Cardiac muscle cell (in vitro differentiated cells and primary cell): ENCODE measurements at regions not wholly inside any gene's neighbourhood (a gene's known extent, or its start where the extent isn't known, plus 50 kb on each side); places are given as distances from the start of the nearest gene placed in this dataset.

Source experiments
- DNase-seq, 2 donors: peaks; one replicate each; pipeline versions ENCODE4 v3.0.0 to v3.0.0-alpha.2; 2010 to 2017; ENCODE audit warnings: low read depth in 1 of 2, low spot score in 1 of 2
- H3K27ac ChIP-seq: fragments of 200-600 bp; sonication (generic); 2 replicates; pipeline ENCODE4 v1.5.1; 2016
- H3K27me3 ChIP-seq: fragments of 200-600 bp; sonication (generic); 2 replicates; pipeline ENCODE4 v1.6.0; 2016; ENCODE audit warnings: control low read depth
- H3K36me3 ChIP-seq: fragments of 200-600 bp; sonication (generic); 2 replicates; pipeline ENCODE4 v1.5.1; 2016; ENCODE audit warnings: control low read depth
- H3K4me1 ChIP-seq: fragments of 200-600 bp; sonication (generic); 2 replicates; pipeline ENCODE4 v1.8.1; 2017; ENCODE audit warnings: low read depth, mild to moderate bottlenecking, mixed run types
- H3K4me3 ChIP-seq: fragments of 200-600 bp; sonication (generic); 2 replicates; pipeline ENCODE4 v1.5.1; 2016; ENCODE audit warnings: mild to moderate bottlenecking
- H3K9me3 ChIP-seq: fragments of 200-600 bp; sonication (generic); 2 replicates; pipeline ENCODE4 v1.5.1; 2017; ENCODE audit warnings: low read depth, mild to moderate bottlenecking, control low read depth
- TF ChIP-seq, protein P1 (sequence below): IDR thresholded peaks from 2 replicates; pipeline ENCODE4 v1.5.1; 2012; ENCODE audit warnings: low read depth, mild to moderate bottlenecking, low read length

- no peak for DNase-seq
- no peak overlapping the region for H3K27ac ChIP-seq
- no peaks in the 10 kb centered on the region for H3K36me3 ChIP-seq
- no peaks in the 10 kb centered on the region for H3K27me3 ChIP-seq
- H3K9me3 ChIP-seq = no peaks in the 10 kb centered on the region
- no peak overlapping the region for H3K4me3 ChIP-seq
- TF ChIP-seq, protein P1, sequence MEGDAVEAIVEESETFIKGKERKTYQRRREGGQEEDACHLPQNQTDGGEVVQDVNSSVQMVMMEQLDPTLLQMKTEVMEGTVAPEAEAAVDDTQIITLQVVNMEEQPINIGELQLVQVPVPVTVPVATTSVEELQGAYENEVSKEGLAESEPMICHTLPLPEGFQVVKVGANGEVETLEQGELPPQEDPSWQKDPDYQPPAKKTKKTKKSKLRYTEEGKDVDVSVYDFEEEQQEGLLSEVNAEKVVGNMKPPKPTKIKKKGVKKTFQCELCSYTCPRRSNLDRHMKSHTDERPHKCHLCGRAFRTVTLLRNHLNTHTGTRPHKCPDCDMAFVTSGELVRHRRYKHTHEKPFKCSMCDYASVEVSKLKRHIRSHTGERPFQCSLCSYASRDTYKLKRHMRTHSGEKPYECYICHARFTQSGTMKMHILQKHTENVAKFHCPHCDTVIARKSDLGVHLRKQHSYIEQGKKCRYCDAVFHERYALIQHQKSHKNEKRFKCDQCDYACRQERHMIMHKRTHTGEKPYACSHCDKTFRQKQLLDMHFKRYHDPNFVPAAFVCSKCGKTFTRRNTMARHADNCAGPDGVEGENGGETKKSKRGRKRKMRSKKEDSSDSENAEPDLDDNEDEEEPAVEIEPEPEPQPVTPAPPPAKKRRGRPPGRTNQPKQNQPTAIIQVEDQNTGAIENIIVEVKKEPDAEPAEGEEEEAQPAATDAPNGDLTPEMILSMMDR = no peak
- no peaks in the 10 kb centered on the region for H3K4me1 ChIP-seq
Observed at GRCh38 chrX:85517994-85518718, 138.7 kb upstream of the POF1B start.

DNA sequence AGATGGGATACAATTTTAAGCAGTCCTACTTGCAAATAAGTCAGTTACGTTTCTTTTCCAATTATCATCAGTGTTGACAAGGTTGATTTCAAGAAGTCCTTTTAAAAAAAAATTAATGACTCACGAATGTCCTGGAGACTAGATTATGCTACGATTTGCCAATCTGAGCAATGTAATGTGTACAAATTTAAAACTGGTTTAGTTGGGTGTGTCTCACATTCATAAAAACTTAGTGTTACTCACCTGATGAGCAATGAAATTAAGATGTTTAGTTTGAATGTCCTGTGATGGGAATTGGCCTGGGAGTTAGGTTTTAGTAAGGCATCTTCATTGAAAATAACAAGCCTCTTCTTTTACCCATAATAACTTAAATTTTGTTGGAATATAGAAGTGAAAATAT is 136.7 kb upstream of the POF1B start:
- Histone ChIP-seq H3K4me3 (no peak overlapping the region), H3K27me3 (no peaks in the 10 kb centered on the region), H3K4me1 (no peaks in the 10 kb centered on the region), H3K36me3 (no peaks in the 10 kb centered on the region), H3K9me3 (no peaks in the 10 kb centered on the region), H3K27ac (no peak overlapping the region)
- TF ChIP-seq, protein P1 = no peak
- no peak for DNase-seq

DNA sequence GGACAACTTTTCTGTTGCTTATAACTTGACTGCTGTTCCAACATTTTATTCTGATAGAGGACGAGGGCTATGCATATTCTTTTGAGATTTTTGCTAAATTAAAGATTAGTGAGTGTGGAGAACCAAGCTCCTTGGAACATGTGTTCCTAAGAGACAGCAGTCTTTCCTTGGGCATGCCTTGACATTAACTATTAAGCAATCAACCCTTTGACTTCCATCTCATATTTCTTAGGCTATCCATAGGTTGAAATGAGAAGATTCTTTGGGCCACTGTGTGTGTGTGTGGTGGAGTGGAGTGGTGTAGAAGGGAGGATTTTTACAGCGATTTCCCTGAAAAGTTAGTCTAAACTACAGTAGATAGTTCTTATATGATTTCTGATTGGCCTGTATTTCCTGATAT is 127.4 kb upstream of the POF1B start:
- no peak overlapping the region for H3K4me3 ChIP-seq
- no peaks in the 10 kb centered on the region for H3K4me1 ChIP-seq
- H3K27ac ChIP-seq = no peak overlapping the region
- H3K9me3 ChIP-seq = no peaks in the 10 kb centered on the region
- H3K36me3 ChIP-seq = no peaks in the 10 kb centered on the region
- TF ChIP-seq, protein P1 = no peak
- H3K27me3 ChIP-seq = no peaks in the 10 kb centered on the region
- no peak for DNase-seq

DNA sequence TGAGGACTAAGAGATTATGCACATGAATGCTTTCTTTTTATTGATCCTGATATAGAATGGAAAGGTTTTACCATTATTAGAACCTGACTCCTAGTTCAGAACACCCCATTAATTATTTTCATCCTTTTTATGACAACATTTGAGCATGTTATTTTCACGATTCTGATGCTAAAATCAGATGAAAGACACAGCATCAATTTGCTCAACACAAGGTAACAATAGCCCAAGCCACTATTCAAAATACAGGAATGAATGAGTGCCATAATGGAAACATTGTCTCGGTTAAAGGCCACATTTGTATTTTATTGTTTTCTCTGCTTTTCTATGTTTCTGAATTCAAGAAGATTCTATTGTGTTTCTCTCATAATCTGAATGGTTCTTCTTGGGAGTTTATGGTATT is 126.3 kb upstream of the POF1B start:
- H3K27ac ChIP-seq = no peak overlapping the region
- no peaks in the 10 kb centered on the region for H3K9me3 ChIP-seq
- H3K4me1 ChIP-seq = no peaks in the 10 kb centered on the region
- H3K27me3 ChIP-seq = no peaks in the 10 kb centered on the region
- no peak for DNase-seq
- no peaks in the 10 kb centered on the region for H3K36me3 ChIP-seq
- TF ChIP-seq, protein P1 = no peak
- H3K4me3 ChIP-seq = no peak overlapping the region

- no peaks in the 10 kb centered on the region for H3K9me3 ChIP-seq
- H3K4me1 ChIP-seq = no peaks in the 10 kb centered on the region
- H3K36me3 ChIP-seq = no peaks in the 10 kb centered on the region
- DNase-seq = no peak
- H3K27ac ChIP-seq = no peak overlapping the region
- TF ChIP-seq, protein P1 = no peak
- no peaks in the 10 kb centered on the region for H3K27me3 ChIP-seq
- no peak overlapping the region for H3K4me3 ChIP-seq
Observed at GRCh38 chrX:85504381-85504780, 124.9 kb upstream of the POF1B start.
